ENCODE measurements at regions not wholly inside any gene's neighbourhood (a gene's known extent, or its start where the extent isn't known, plus 50 kb on each side); places are given as distances from the start of the nearest gene placed in this dataset.

- TF ChIP-seq CTCF (IDR thresholded peaks at IDR 0.05; ENCODE audit: low read depth, low read length) (no peak), EZH2phosphoT487 (IDR thresholded peaks at IDR 0.05; ENCODE audit: low read depth) (no peak)
Measured at GRCh38 chr16:26705346-26705745, 361.4 kb upstream of the C16orf82 start.

All from OCI-LY3 (cell line).